SK-N-SH (cell line): ENCODE measurements at regions not wholly inside any gene's neighbourhood (a gene's known extent, or its start where the extent isn't known, plus 50 kb on each side); places are given as distances from the start of the nearest gene placed in this dataset.

Experiments
- CTCF ChIP-seq: fragments of 200-600 bp; sonication (generic); IDR thresholded peaks from 2 replicates; pipeline ENCODE4 v1.6.1; 2017; ENCODE audit warnings: antibody characterized with exemption, mild to moderate bottlenecking, moderate library complexity
- ELF1 ChIP-seq: IDR thresholded peaks from 2 replicates; pipeline ENCODE4 v1.4.0; 2012
- EZH2phosphoT487 ChIP-seq: fragments of 200-600 bp; sonication (generic); IDR thresholded peaks from 2 replicates; pipeline ENCODE4 v1.6.1; 2017; ENCODE audit warnings: low read depth, mixed run types, mild to moderate bottlenecking, antibody characterized with exemption, moderate library complexity, borderline replicate concordance
- GABPA ChIP-seq: IDR thresholded peaks from 2 replicates; pipeline ENCODE4 v1.4.0; 2012; ENCODE audit warnings: low read depth, mild to moderate bottlenecking
- MXI1 ChIP-seq: IDR thresholded peaks from 2 replicates; pipeline ENCODE4 v1.6.1; 2012; ENCODE audit warnings: mild to moderate bottlenecking, low read depth, low read length, improper control_type of control experiment
- POLR2AphosphoS5 ChIP-seq: IDR thresholded peaks from 2 replicates; pipeline ENCODE4 v1.6.1; 2012; ENCODE audit warnings: low read depth, low read length
- SIN3A ChIP-seq: IDR thresholded peaks from 2 replicates; pipeline ENCODE4 v1.6.1; 2012; ENCODE audit warnings: low read depth, mild to moderate bottlenecking, low read length, moderate library complexity, borderline replicate concordance
- USF2 ChIP-seq: fragments of 150-350 bp; IDR thresholded peaks from 2 replicates; pipeline ENCODE4 v1.6.1; 2017; ENCODE audit warnings: antibody characterized with exemption, low read length, low read depth, borderline replicate concordance
- ZBTB33 ChIP-seq: IDR thresholded peaks from 2 replicates; pipeline ENCODE4 v1.4.0; 2012; ENCODE audit warnings: low read depth, borderline replicate concordance

- TF ChIP-seq ZBTB33, result no peak
- TF ChIP-seq USF2, result no peak
- no peak for TF ChIP-seq EZH2phosphoT487
- no peak for TF ChIP-seq ELF1
- no peak for TF ChIP-seq CTCF
- TF ChIP-seq POLR2AphosphoS5, result no peak
- no peak for TF ChIP-seq MXI1
- TF ChIP-seq GABPA, result no peak
- no peak for TF ChIP-seq SIN3A
Measured at GRCh38 chr3:21326704-21327475, 424.1 kb downstream of the ZNF385D start.
